Dendritic cell treated with granulocyte-macrophage colony-stimulating factor and Interleukin-4, amounts not matched to agents 40 ng/mL and 50 ng/mL, for 4 days (primary cell): ENCODE measurements at regions not wholly inside any gene's neighbourhood (a gene's known extent, or its start where the extent isn't known, plus 50 kb on each side); places are given as distances from the start of the nearest gene placed in this dataset.

Experiments
- H3K27ac Mint-ChIP-seq: one replicate; pipeline ENCODE4 v1.8.0; 2022; ENCODE audit warnings: mild to moderate bottlenecking, mixed read lengths
- H3K27me3 Mint-ChIP-seq: one replicate; pipeline ENCODE4 v1.8.0; 2022; ENCODE audit warnings: mild to moderate bottlenecking, mixed read lengths
- H3K36me3 Mint-ChIP-seq: one replicate; pipeline ENCODE4 v1.8.0; 2022; ENCODE audit warnings: low read depth, mixed read lengths
- H3K4me1 Mint-ChIP-seq: one replicate; pipeline ENCODE4 v1.8.0; 2022; ENCODE audit warnings: low read depth, mixed read lengths
- H3K4me3 Mint-ChIP-seq: one replicate; pipeline ENCODE4 v1.8.0; 2022; ENCODE audit warnings: mild to moderate bottlenecking, moderate library complexity, mixed read lengths
- H3K9me3 Mint-ChIP-seq: one replicate; pipeline ENCODE4 v1.8.0; 2022; ENCODE audit warnings: mixed read lengths
- intact Hi-C: fragments of 100-400 bp; cut with micrococcal nuclease; formaldehyde crosslinking; loops from one replicate; pipeline ENCODE4 v1.15.0; 2022

GRCh38 chr14:97393244-97393643, 596.1 kb downstream of the VRK1 start:
- H3K9me3 Mint-ChIP-seq = no peaks in the 10 kb centered on the region
- H3K36me3 Mint-ChIP-seq = no peaks in the 10 kb centered on the region
- H3K27me3 Mint-ChIP-seq = peaks cover 5% of the 10 kb centered on the region
- no peak overlapping the region for H3K4me3 Mint-ChIP-seq
- no peak overlapping the region for H3K27ac Mint-ChIP-seq
- H3K4me1 Mint-ChIP-seq = no peaks in the 10 kb centered on the region
- intact Hi-C loops = no loop called here

DNA sequence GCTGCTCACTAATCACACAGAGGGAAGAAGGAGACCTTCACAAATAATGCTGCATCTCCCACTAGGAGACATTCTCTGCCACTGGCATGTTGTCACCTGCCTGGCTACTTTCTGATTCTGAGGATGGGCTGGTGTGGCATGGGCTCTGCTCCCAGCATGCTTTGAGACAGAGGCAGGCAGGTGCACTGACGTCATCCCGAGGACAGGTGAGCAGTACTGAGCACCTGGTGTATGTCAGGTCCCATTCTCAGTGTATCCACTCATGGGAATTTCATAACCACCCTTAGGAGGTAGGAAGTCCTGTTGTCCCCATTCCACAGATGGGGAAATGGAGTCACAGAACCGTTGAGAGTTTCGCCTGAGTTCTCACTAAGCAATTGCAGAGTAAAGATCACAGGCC, 597.9 kb downstream of the VRK1 start:
- H3K9me3 Mint-ChIP-seq = no peaks in the 10 kb centered on the region
- H3K4me3 Mint-ChIP-seq = no peak overlapping the region
- H3K4me1 Mint-ChIP-seq = no peaks in the 10 kb centered on the region
- intact Hi-C loops = no loop called here
- H3K36me3 Mint-ChIP-seq = no peaks in the 10 kb centered on the region
- peaks cover 3% of the 10 kb centered on the region for H3K27me3 Mint-ChIP-seq
- no peak overlapping the region for H3K27ac Mint-ChIP-seq

- no peaks in the 10 kb centered on the region for H3K4me1 Mint-ChIP-seq
- no peaks in the 10 kb centered on the region for H3K9me3 Mint-ChIP-seq
- no peaks in the 10 kb centered on the region for H3K36me3 Mint-ChIP-seq
- no peak overlapping the region for H3K4me3 Mint-ChIP-seq
- H3K27me3 Mint-ChIP-seq = peaks cover 5% of the 10 kb centered on the region
- intact Hi-C loops = no loop called here
- H3K27ac Mint-ChIP-seq = no peak overlapping the region
These were observed 604.5 kb downstream of the VRK1 start for GRCh38 chr14:97401714-97402113.

DNA sequence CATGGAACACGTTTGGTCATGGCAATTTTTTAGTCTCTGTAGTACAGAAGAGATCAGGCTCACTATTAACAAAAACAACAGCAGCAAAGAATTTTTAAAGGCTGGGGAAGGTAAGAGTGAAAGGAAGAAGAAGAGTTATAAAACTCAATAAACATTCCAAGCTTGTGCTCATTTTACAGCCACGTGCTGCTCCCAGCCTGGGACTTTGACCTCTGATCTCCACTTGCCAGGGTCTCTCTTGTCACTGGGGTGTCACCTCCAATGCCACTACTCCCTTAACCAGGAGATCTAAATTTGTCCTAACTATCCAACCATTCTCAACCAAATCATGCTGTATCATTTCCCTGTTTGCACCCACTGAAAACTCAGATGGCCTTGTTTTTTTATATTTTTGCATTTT, 605.1 kb downstream of the VRK1 start:
- intact Hi-C loops = no loop called here
- H3K4me1 Mint-ChIP-seq = no peaks in the 10 kb centered on the region
- H3K4me3 Mint-ChIP-seq = no peak overlapping the region
- no peaks in the 10 kb centered on the region for H3K36me3 Mint-ChIP-seq
- no peak overlapping the region for H3K27ac Mint-ChIP-seq
- H3K27me3 Mint-ChIP-seq = peaks cover 7% of the 10 kb centered on the region
- no peaks in the 10 kb centered on the region for H3K9me3 Mint-ChIP-seq

DNA sequence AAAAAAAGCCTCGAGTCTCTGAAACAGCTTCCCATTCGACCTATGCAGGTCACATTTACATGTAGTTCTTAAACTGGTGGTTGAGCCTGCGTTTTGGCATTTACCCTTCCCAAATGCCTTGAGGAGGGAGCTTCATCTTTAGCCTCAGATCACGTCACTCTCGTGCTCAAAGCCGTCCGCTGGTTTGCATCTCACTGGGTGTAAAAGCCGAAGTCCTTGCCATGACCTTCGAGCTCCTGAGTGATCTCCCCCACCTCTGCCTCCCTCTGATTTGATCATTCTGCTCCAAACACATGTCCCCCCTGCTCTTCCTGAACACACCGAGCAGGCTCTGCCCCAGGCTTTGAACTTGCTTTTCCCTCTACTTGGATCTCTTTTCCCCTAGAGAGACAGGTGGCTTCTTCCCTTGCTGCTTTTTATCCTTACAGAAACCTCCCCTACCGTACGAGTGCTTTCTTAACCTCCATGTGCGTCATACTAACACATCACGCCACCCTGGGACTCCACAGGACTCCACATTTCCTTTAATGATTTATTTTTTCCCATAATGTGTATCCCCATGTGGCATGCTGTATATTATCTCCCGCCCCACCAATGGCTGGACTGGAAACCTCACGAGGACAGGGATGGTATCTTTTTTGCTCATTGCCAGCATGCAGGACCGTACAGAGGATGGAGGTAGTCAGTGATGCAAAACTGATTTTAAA, 610.7 kb downstream of the VRK1 start:
- Mint-ChIP-seq H3K4me1 (no peaks in the 10 kb centered on the region), H3K27ac (no peak overlapping the region), H3K9me3 (no peaks in the 10 kb centered on the region), H3K4me3 (no peak overlapping the region), H3K36me3 (no peaks in the 10 kb centered on the region), H3K27me3 (peaks cover 10% of the 10 kb centered on the region)
- intact Hi-C loops = no loop called here

- Mint-ChIP-seq H3K27ac (no peak overlapping the region), H3K9me3 (no peaks in the 10 kb centered on the region), H3K36me3 (no peaks in the 10 kb centered on the region), H3K27me3 (peaks cover 10% of the 10 kb centered on the region), H3K4me1 (no peaks in the 10 kb centered on the region), H3K4me3 (no peak overlapping the region)
- intact Hi-C loops = no loop called here
These were observed 611.3 kb downstream of the VRK1 start for GRCh38 chr14:97408503-97408902.

DNA sequence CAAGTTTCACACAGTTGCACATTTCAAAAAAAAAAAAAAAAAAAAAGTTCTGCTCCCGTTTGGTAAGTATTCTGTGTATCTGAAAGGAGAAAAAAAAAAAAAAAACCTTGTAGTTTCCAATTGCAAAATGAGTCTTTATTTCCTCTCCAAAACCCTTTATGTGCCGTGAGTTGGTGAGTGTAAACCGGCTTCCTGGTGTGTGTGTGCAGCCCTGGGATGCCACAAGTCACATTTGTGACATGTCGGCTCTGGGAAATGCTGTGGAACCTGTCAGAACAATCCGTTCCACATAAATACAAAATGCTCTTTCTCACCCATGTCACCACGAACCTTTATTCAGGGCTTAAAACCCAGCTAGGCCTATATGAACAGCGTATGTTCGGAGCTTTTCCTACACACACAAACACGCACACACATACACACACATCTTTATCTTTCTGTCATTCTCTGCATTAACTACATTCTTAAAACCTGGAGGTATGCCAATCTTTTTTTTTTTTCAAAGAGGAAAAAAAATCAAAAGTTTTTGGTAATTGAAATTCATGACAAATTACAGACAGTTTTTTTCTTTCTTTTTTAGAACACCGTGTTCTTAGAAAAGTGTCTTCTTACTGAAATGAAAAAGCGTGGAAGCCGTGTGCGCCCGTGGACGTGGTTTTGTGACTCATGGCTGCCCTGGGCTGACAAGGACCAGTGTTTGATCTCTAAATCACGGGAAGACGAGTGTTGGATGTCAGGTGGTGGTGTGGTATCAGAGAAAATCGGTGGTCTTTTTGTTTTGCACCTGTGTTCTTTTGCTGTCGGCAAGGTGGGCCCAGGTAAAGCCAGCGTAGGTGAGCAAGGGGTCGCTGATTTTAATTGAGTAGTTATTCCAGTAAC, 612.0 kb downstream of the VRK1 start:
- no peaks in the 10 kb centered on the region for H3K9me3 Mint-ChIP-seq
- no peaks in the 10 kb centered on the region for H3K4me1 Mint-ChIP-seq
- no peaks in the 10 kb centered on the region for H3K36me3 Mint-ChIP-seq
- intact Hi-C loops = no loop called here
- no peak overlapping the region for H3K27ac Mint-ChIP-seq
- H3K4me3 Mint-ChIP-seq = no peak overlapping the region
- peaks cover 16% of the 10 kb centered on the region for H3K27me3 Mint-ChIP-seq

DNA sequence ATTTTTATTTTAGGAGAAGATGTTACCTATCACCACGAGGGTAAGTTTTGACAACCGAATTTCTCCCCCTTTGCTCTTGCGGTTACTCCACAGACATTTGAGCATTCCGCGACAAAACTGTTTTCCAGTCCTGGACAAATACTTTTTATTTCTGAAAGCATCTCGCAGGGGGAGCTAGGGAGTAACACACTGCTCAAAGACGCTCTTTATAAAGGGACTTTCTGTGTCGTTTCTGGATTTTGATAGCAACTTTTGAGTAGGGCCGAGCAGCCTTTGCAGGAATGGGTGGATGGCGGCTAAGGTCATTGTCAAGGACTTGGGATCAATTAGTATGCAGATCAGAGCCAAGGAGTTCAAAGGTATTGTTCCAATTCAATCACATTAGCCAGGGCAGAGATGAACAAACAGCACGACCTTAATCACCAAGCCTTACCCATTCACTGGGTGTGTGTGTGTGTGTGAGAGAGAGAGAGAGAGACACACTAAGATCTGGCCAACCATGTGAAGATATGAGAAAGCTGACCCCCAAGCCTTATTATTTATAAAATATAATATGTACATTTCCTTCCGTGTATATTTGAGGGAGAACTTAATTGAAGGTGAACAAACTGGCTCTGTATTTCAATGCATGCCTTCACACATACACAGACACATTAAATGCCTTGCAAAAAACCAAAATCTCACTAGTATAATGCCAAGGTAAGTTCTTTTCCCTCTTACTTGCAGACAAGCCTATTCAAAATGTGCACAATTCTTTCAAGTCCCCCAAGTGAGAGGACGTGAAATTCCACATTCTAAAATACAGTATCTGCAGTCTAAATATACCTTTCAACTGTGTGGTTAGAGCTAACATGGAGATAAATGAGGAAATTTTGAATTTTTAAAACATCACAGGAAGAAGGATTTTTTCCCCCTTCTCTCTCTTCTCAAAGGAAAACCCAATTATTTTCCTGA, 613.8 kb downstream of the VRK1 start:
- Mint-ChIP-seq H3K36me3 (no peaks in the 10 kb centered on the region), H3K27me3 (peaks cover 21% of the 10 kb centered on the region), H3K27ac (no peak overlapping the region), H3K4me1 (no peaks in the 10 kb centered on the region), H3K9me3 (no peaks in the 10 kb centered on the region), H3K4me3 (no peak overlapping the region)
- intact Hi-C loops = no loop called here

DNA sequence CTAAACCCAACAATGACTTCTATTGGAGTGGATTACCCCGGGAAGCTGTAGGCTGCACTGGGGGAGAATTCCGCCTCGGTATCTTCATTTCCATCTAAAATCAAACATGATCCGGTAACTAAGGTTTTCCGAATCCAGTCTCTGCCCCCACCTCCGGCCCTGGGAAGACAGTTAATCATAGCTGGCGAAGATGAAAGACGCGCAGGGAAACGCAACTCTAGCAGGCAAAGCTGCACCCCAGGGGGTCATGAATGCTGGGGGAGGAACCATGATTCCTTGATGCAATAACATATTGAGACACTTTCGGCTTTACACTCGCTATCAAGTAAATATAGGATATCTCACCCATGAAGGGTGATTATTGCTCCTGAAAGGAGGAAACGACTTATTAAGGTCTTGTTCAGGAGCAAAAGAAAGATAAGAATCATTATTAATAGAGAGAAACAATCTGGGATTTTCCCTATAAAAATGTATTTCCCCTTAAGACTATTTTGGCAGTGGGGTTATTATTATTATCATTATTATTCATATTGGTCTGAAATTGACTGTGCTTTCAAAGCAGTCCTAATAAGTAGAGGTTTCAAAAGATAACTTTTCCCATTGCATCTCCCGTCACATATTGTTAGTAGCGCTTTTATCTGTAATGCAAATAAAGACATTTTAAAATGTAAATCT, 614.9 kb downstream of the VRK1 start:
- H3K4me3 Mint-ChIP-seq = no peak overlapping the region
- no peaks in the 10 kb centered on the region for H3K4me1 Mint-ChIP-seq
- peaks cover 23% of the 10 kb centered on the region for H3K27me3 Mint-ChIP-seq
- H3K9me3 Mint-ChIP-seq = no peaks in the 10 kb centered on the region
- H3K36me3 Mint-ChIP-seq = no peaks in the 10 kb centered on the region
- intact Hi-C loops = no loop called here
- no peak overlapping the region for H3K27ac Mint-ChIP-seq

DNA sequence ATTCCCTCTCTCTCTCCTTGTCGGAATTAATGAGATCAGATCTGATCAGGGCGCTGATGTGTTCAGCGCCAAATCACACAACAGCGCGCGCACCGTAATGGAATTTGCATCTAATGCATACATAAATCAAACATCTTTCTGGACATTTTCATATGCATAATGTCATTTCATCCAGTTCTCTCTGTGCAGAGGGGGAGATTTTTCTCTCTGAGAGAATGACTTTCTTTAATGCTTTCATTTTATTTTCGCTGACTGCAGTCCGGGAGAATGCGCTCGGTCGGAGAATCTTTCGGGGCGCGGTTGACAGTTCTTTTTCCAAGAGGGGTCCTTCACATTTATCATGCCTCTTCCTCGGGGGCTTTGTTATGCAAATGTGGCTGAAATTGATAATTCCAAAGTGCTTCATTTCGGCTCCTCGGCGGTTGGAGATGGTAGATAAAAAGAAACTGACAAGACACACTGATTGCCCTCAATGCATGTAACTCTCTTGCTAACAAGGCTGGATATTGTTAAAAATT, 615.9 kb downstream of the VRK1 start:
- no peaks in the 10 kb centered on the region for H3K9me3 Mint-ChIP-seq
- intact Hi-C loops = no loop called here
- peaks cover 16% of the 10 kb centered on the region for H3K27me3 Mint-ChIP-seq
- no peaks in the 10 kb centered on the region for H3K36me3 Mint-ChIP-seq
- no peak overlapping the region for H3K4me3 Mint-ChIP-seq
- H3K27ac Mint-ChIP-seq = no peak overlapping the region
- H3K4me1 Mint-ChIP-seq = no peaks in the 10 kb centered on the region

DNA sequence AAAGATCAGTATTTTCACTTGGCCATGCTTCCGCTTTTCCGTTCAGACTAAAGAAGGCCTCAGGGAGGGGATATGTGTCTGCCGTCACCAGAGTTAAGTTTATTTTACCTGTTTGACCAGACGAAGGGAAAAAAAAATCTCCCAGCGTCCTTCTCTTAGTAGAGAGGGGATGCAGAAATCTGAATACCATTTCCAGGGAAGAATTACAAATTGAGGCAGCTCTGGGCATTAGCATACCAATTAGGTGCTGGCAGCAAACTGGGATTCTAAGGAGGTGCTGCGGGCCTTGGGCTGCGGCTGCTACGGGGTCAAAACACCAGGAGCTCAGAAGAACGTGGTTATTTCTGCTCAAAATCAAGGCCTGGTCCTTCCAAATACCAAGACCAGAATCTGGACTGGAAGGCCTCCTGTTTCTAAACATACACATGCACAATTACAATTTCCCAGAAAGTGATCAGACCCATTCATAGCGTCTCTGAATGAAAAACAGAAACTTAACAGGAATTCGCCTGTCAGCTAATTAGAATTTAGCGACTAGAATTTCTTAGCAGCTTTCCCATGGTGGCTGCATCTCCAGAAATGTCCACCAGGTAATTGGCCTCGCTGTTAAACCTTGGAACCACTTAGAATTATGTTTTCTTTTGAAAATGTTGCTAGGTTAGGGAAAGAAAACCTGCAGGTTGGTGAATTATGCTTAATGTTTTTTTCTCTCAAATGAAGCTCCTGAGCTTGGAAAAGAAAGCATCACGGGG, 617.0 kb downstream of the VRK1 start:
- H3K27me3 Mint-ChIP-seq = peaks cover 16% of the 10 kb centered on the region
- intact Hi-C loops = no loop called here
- no peaks in the 10 kb centered on the region for H3K4me1 Mint-ChIP-seq
- H3K36me3 Mint-ChIP-seq = no peaks in the 10 kb centered on the region
- no peaks in the 10 kb centered on the region for H3K9me3 Mint-ChIP-seq
- no peak overlapping the region for H3K27ac Mint-ChIP-seq
- no peak overlapping the region for H3K4me3 Mint-ChIP-seq

DNA sequence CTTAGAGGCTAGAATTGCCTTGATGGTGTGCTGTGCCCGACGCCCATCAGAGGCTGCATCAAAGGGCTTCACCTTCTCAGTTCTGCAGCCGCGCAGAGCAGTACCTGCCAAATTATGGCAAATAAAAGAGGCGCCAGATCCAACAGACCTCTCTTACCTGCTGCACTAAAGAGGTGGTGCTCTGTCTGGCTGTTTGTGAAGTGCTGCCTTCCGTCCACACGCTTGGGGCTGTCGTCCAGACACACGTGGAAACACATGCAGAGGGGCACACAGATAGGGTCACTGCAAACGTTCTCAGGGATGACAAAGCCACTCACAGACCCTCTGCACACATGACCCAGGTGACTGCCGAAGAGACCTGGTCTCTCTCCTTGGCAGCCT, 617.5 kb downstream of the VRK1 start:
- no peak overlapping the region for H3K4me3 Mint-ChIP-seq
- intact Hi-C loops = no loop called here
- H3K9me3 Mint-ChIP-seq = no peaks in the 10 kb centered on the region
- H3K36me3 Mint-ChIP-seq = no peaks in the 10 kb centered on the region
- H3K4me1 Mint-ChIP-seq = no peaks in the 10 kb centered on the region
- H3K27me3 Mint-ChIP-seq = peaks cover 16% of the 10 kb centered on the region
- no peak overlapping the region for H3K27ac Mint-ChIP-seq

- intact Hi-C loops = no loop called here
These were observed 618.7 kb downstream of the VRK1 start for GRCh38 chr14:97415907-97416306.

More at GRCh38 chr14:97415907-97416306, 618.7 kb downstream of the VRK1 start:
- H3K27ac Mint-ChIP-seq = no peak overlapping the region
- H3K36me3 Mint-ChIP-seq = no peaks in the 10 kb centered on the region
- H3K4me1 Mint-ChIP-seq = no peaks in the 10 kb centered on the region
- H3K9me3 Mint-ChIP-seq = no peaks in the 10 kb centered on the region
- no peak overlapping the region for H3K4me3 Mint-ChIP-seq
- peaks cover 16% of the 10 kb centered on the region for H3K27me3 Mint-ChIP-seq
